ENCODE measurements at regions not wholly inside any gene's neighbourhood (a gene's known extent, or its start where the extent isn't known, plus 50 kb on each side); places are given as distances from the start of the nearest gene placed in this dataset.

GRCh38 chr20:61014491-61014890, 237.6 kb upstream of the CDH4 start:
- POLR2A ChIA-PET, result no interaction called here
- H3K9me3 ChIP-seq (ENCODE audit: control insufficient read depth, insufficient read depth, low read depth, low read length), result no peaks in the 10 kb centered on the region
- no peak overlapping the region for H3K4me3 ChIP-seq (ENCODE audit: low read depth, low read length)
- no peaks in the 10 kb centered on the region for H3K4me1 ChIP-seq (ENCODE audit: control insufficient read depth, insufficient read depth, low read length)
- no peak overlapping the region for H3K27ac ChIP-seq (ENCODE audit: extremely low read depth, low read depth, low read length)
- H3K36me3 ChIP-seq (ENCODE audit: control insufficient read depth in 2 of 2, insufficient read depth in 1 of 2, low read length in 2 of 2), result no peaks in the 10 kb centered on the region
- CTCF ChIA-PET, result no interaction called here
- TF ChIP-seq ZNF132 (tag by site-specific recombination; IDR thresholded peaks at IDR 0.05; ENCODE audit: borderline replicate concordance), result no peak
- TF ChIP-seq EGR2 (tag by site-specific recombination; IDR thresholded peaks at IDR 0.05; ENCODE audit: low read depth), result no peak
- no peak for TF ChIP-seq ZNF354C (tag by site-specific recombination; IDR thresholded peaks at IDR 0.05; ENCODE audit: borderline replicate concordance, low read depth)
- no peak for TF ChIP-seq ZNF707 (tag by site-specific recombination; IDR thresholded peaks at IDR 0.05)
- no peak for TF ChIP-seq ZNF629 (tag by site-specific recombination; IDR thresholded peaks at IDR 0.05)
- TF ChIP-seq ZNF76 (tag by site-specific recombination; IDR thresholded peaks at IDR 0.05; ENCODE audit: borderline replicate concordance, low read depth), result no peak
- no peak for TF ChIP-seq ZNF670 (tag by site-specific recombination; IDR thresholded peaks at IDR 0.05; ENCODE audit: low read depth)
- TF ChIP-seq, protein P1, sequence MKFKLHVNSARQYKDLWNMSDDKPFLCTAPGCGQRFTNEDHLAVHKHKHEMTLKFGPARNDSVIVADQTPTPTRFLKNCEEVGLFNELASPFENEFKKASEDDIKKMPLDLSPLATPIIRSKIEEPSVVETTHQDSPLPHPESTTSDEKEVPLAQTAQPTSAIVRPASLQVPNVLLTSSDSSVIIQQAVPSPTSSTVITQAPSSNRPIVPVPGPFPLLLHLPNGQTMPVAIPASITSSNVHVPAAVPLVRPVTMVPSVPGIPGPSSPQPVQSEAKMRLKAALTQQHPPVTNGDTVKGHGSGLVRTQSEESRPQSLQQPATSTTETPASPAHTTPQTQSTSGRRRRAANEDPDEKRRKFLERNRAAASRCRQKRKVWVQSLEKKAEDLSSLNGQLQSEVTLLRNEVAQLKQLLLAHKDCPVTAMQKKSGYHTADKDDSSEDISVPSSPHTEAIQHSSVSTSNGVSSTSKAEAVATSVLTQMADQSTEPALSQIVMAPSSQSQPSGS (tag by site-specific recombination; IDR thresholded peaks at IDR 0.05; ENCODE audit: low read depth), result no peak
- no peak for TF ChIP-seq ZBTB17 (tag by site-specific recombination; IDR thresholded peaks at IDR 0.05)
- no peak for TF ChIP-seq GLIS2 (tag by site-specific recombination; IDR thresholded peaks at IDR 0.05)
- TF ChIP-seq ZNF114 (tag by site-specific recombination; IDR thresholded peaks at IDR 0.05), result no peak

GRCh38 chr20:61015602-61016001, 236.5 kb upstream of the CDH4 start:
- Histone ChIP-seq H3K27ac (ENCODE audit: extremely low read depth, low read depth, low read length) (no peak overlapping the region), H3K4me3 (ENCODE audit: low read depth, low read length) (no peak overlapping the region), H3K9me3 (ENCODE audit: control insufficient read depth, insufficient read depth, low read depth, low read length) (no peaks in the 10 kb centered on the region), H3K4me1 (ENCODE audit: control insufficient read depth, insufficient read depth, low read length) (no peaks in the 10 kb centered on the region), H3K36me3 (ENCODE audit: control insufficient read depth in 2 of 2, insufficient read depth in 1 of 2, low read length in 2 of 2) (no peaks in the 10 kb centered on the region)
- TF ChIP-seq SETDB1 (IDR thresholded peaks at IDR 0.05; ENCODE audit: insufficient read length, low read length) (no peak), ZNF221 (tag by site-specific recombination; IDR thresholded peaks at IDR 0.05; ENCODE audit: borderline replicate concordance) (no peak), ZNF354C (tag by site-specific recombination; IDR thresholded peaks at IDR 0.05; ENCODE audit: borderline replicate concordance, low read depth) (no peak), ZIC2 (tag by site-specific recombination; IDR thresholded peaks at IDR 0.05) (no peak), ZSCAN16 (tag by site-specific recombination; IDR thresholded peaks at IDR 0.05) (no peak), PRDM2 (tag by site-specific recombination; IDR thresholded peaks at IDR 0.05; ENCODE audit: borderline replicate concordance) (no peak), BCL11B (tag by site-specific recombination; IDR thresholded peaks at IDR 0.05; ENCODE audit: low read depth) (no peak), ZNF121 (tag by site-specific recombination; IDR thresholded peaks at IDR 0.05) (no peak), ZNF561 (tag by site-specific recombination; IDR thresholded peaks at IDR 0.05; ENCODE audit: borderline replicate concordance) (no peak), BCL11A (tag by site-specific recombination; IDR thresholded peaks at IDR 0.05; ENCODE audit: low read depth) (no peak), ZNF518A (tag by site-specific recombination; conservative IDR thresholded peaks at IDR 0.05; ENCODE audit: low read depth) (no peak), GLIS2 (tag by site-specific recombination; IDR thresholded peaks at IDR 0.05) (no peak)
- TF ChIP-seq, protein P2, sequence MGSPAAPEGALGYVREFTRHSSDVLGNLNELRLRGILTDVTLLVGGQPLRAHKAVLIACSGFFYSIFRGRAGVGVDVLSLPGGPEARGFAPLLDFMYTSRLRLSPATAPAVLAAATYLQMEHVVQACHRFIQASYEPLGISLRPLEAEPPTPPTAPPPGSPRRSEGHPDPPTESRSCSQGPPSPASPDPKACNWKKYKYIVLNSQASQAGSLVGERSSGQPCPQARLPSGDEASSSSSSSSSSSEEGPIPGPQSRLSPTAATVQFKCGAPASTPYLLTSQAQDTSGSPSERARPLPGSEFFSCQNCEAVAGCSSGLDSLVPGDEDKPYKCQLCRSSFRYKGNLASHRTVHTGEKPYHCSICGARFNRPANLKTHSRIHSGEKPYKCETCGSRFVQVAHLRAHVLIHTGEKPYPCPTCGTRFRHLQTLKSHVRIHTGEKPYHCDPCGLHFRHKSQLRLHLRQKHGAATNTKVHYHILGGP (tag by site-specific recombination; IDR thresholded peaks at IDR 0.05), result no peak
- ChIA-PET POLR2A (no interaction called here), CTCF (no interaction called here)

Data from HEK293 (cell line).